HG02759 (cell line): ENCODE measurements at regions not wholly inside any gene's neighbourhood (a gene's known extent, or its start where the extent isn't known, plus 50 kb on each side); places are given as distances from the start of the nearest gene placed in this dataset.
"Not testable (repeated sequence)": the region's sequence is repeated elsewhere in the genome, so short reads cannot be mapped to it uniquely, and the experiment has no call there.

Source experiments
- ATAC-seq: cut with Tn5 transposase; IDR thresholded peaks from one replicate; pipeline ENCODE4 v1.9.1; 2021; ENCODE audit warnings: mild to moderate bottlenecking, moderate library complexity; ENCODE audit not compliant: unreplicated experiment

- no peak for ATAC-seq
These were observed 906.7 kb downstream of the NR2F1-AS1 start for GRCh38 chr5:92674321-92674720.

GRCh38 chr5:92665506-92665905 lies 915.5 kb downstream of the NR2F1-AS1 start:
- ATAC-seq = no peak

- ATAC-seq = no peak
These were observed 918.3 kb downstream of the NR2F1-AS1 start for GRCh38 chr5:92662741-92663140.

- no peak for ATAC-seq
These were observed 921.8 kb downstream of the NR2F1-AS1 start for GRCh38 chr5:92659246-92659645.

- ATAC-seq = not testable (repeated sequence)
These were observed 926.4 kb downstream of the NR2F1-AS1 start for GRCh38 chr5:92654601-92655000.

- ATAC-seq = no peak
These were observed 927.1 kb downstream of the NR2F1-AS1 start for GRCh38 chr5:92653730-92654461.

- no peak for ATAC-seq
These were observed 928.3 kb downstream of the NR2F1-AS1 start for GRCh38 chr5:92652756-92653155.

- ATAC-seq = no peak
These were observed 936.6 kb downstream of the NR2F1-AS1 start for GRCh38 chr5:92644266-92644886.

GRCh38 chr5:92641031-92641962 lies 939.7 kb downstream of the NR2F1-AS1 start:
- ATAC-seq = no peak

GRCh38 chr5:92640340-92640739 lies 940.7 kb downstream of the NR2F1-AS1 start:
- ATAC-seq = no peak

GRCh38 chr5:92637960-92638359 lies 943.1 kb downstream of the NR2F1-AS1 start:
- ATAC-seq = no peak

- ATAC-seq = no peak
These were observed 943.8 kb downstream of the NR2F1-AS1 start for GRCh38 chr5:92637247-92637646.

GRCh38 chr5:92635001-92635461 lies 946.0 kb downstream of the NR2F1-AS1 start:
- no peak for ATAC-seq

GRCh38 chr5:92633875-92634487 lies 947.0 kb downstream of the NR2F1-AS1 start:
- no peak for ATAC-seq

GRCh38 chr5:92633176-92633575 lies 947.8 kb downstream of the NR2F1-AS1 start:
- no peak for ATAC-seq

GRCh38 chr5:92631237-92631701 lies 949.8 kb downstream of the NR2F1-AS1 start:
- not testable (repeated sequence) for ATAC-seq

GRCh38 chr5:92629574-92629973 lies 951.4 kb downstream of the NR2F1-AS1 start:
- no peak for ATAC-seq

GRCh38 chr5:92629000-92629399 lies 952.0 kb downstream of the NR2F1-AS1 start:
- no peak for ATAC-seq

- no peak for ATAC-seq
These were observed 953.8 kb downstream of the NR2F1-AS1 start for GRCh38 chr5:92627186-92627585.

- no peak for ATAC-seq
These were observed 964.9 kb downstream of the NR2F1-AS1 start for GRCh38 chr5:92616085-92616484.

GRCh38 chr5:92613546-92613945 lies 967.5 kb downstream of the NR2F1-AS1 start:
- ATAC-seq = no peak
